Liver (tissue), 8 donors: ENCODE measurements at regions not wholly inside any gene's neighbourhood (a gene's known extent, or its start where the extent isn't known, plus 50 kb on each side); places are given as distances from the start of the nearest gene placed in this dataset.

ENCODE experiments used
- DNase-seq: peaks from one replicate; pipeline ENCODE4 v3.0.0-alpha.2; 2017; ENCODE audit warnings: low spot score
- H3K27ac ChIP-seq, 2 donors: one replicate each; pipeline ENCODE4 v1.7.0; 2013; ENCODE audit warnings: inconsistent platforms in 2 of 2, low read length in 2 of 2, control low read depth in 1 of 2, low read depth in 1 of 2, mild to moderate bottlenecking in 1 of 2
- H3K27me3 ChIP-seq, 4 donors: one replicate each; pipeline versions ENCODE4 v1.6.1 to v1.7.0; 2013; ENCODE audit warnings: low read length in 3 of 4, inconsistent platforms in 1 of 4, mild to moderate bottlenecking in 1 of 4, moderate library complexity in 1 of 4; ENCODE audit not compliant: control insufficient read depth in 4 of 4, insufficient read depth in 4 of 4
- H3K36me3 ChIP-seq, 4 donors: one replicate each; pipeline versions ENCODE4 v1.6.1 to v1.7.0; 2013; ENCODE audit warnings: low read length in 3 of 4, mild to moderate bottlenecking in 3 of 4, low read depth in 1 of 4, moderate library complexity in 1 of 4; ENCODE audit not compliant: control insufficient read depth in 4 of 4, insufficient read depth in 3 of 4
- H3K4me1 ChIP-seq, 4 donors: one replicate each; pipeline versions ENCODE4 v1.6.1 to v1.7.0; 2013; ENCODE audit warnings: low read length in 3 of 4, mild to moderate bottlenecking in 3 of 4, moderate library complexity in 1 of 4; ENCODE audit not compliant: control insufficient read depth in 4 of 4, insufficient read depth in 4 of 4
- H3K4me3 ChIP-seq, 3 donors: one replicate each; pipeline versions ENCODE4 v1.6.1 to v1.7.0; 2013; ENCODE audit warnings: low read length in 3 of 3, control low read depth in 1 of 3, low read depth in 1 of 3, mild to moderate bottlenecking in 1 of 3
- H3K9ac ChIP-seq, 2 donors: one replicate each; pipeline ENCODE4 v1.7.0; 2013; ENCODE audit warnings: low read length in 2 of 2, mild to moderate bottlenecking in 2 of 2, moderate library complexity in 2 of 2, control low read depth in 1 of 2, low read depth in 1 of 2
- H3K9me3 ChIP-seq, 4 donors: one replicate each; pipeline versions ENCODE4 v1.6.1 to v1.7.0; 2013; ENCODE audit warnings: low read length in 3 of 4; ENCODE audit not compliant: control insufficient read depth in 4 of 4
- EGR1 ChIP-seq, 2 donors: IDR thresholded peaks; 2 replicates each; pipeline ENCODE4 v1.6.1; 2016 to 2018; ENCODE audit warnings: antibody characterized with exemption in 2 of 2, low read depth in 2 of 2
- FOXA1 ChIP-seq: IDR thresholded peaks from 2 replicates; pipeline ENCODE4 v1.6.1; 2016; ENCODE audit warnings: antibody characterized with exemption
- FOXA2 ChIP-seq: IDR thresholded peaks from 2 replicates; pipeline ENCODE4 v1.6.1; 2016; ENCODE audit warnings: antibody characterized with exemption
- GABPA ChIP-seq, 2 donors: IDR thresholded peaks in 1 of 2; conservative IDR thresholded peaks in 1 of 2; 2 replicates each; pipeline ENCODE4 v1.6.1; 2016; ENCODE audit warnings: antibody characterized with exemption in 2 of 2, mild to moderate bottlenecking in 1 of 2, moderate library complexity in 1 of 2
- HNF4G ChIP-seq: IDR thresholded peaks from 2 replicates; pipeline ENCODE4 v1.6.1; 2016; ENCODE audit warnings: antibody characterized with exemption
- JUND ChIP-seq, 2 donors: IDR thresholded peaks; 2 replicates each; pipeline ENCODE4 v1.6.1; 2016; ENCODE audit warnings: antibody characterized with exemption in 2 of 2
- NR2F2 ChIP-seq: IDR thresholded peaks from 2 replicates; pipeline ENCODE4 v1.6.1; 2016; ENCODE audit warnings: antibody characterized with exemption
- RAD21 ChIP-seq, 2 donors: IDR thresholded peaks; 2 replicates each; pipeline ENCODE4 v1.6.1; 2016; ENCODE audit warnings: antibody characterized with exemption in 2 of 2, mild to moderate bottlenecking in 2 of 2
- RXRA ChIP-seq, 2 donors: IDR thresholded peaks; 2 replicates each; pipeline ENCODE4 v1.6.1; 2017 to 2018; ENCODE audit warnings: antibody characterized with exemption in 2 of 2, mild to moderate bottlenecking in 1 of 2
- SP1 ChIP-seq: IDR thresholded peaks from 2 replicates; pipeline ENCODE4 v1.6.1; 2018; ENCODE audit warnings: antibody characterized with exemption, mild to moderate bottlenecking
- TAF1 ChIP-seq: conservative IDR thresholded peaks from 2 replicates; pipeline ENCODE4 v1.6.1; 2016; ENCODE audit warnings: antibody characterized with exemption, mild to moderate bottlenecking
- YY1 ChIP-seq: IDR thresholded peaks from 2 replicates; pipeline ENCODE4 v1.6.1; 2016; ENCODE audit warnings: antibody characterized with exemption, mild to moderate bottlenecking
- WGBS: extraction: QIAGEN DNeasy Blood & Tissue Kit; methylation state at CpG from one replicate; pipeline ENCODE4 v1.1.7; 2013; 5-methylcytosine and 5-hydroxymethylcytosine counted together
- TF ChIP-seq, protein P1 (sequence below): IDR thresholded peaks from 2 replicates; pipeline ENCODE4 v1.6.1; 2016; ENCODE audit warnings: antibody characterized with exemption
- TF ChIP-seq, protein P2 (sequence below): fragments of 150-350 bp; IDR thresholded peaks from 2 replicates; pipeline ENCODE4 v1.5.1; 2017; ENCODE audit warnings: improper control_type of control experiment, low read depth, low read length; ENCODE audit not compliant: missing input control
- TF ChIP-seq, protein P3 (sequence below): IDR thresholded peaks from 2 replicates; pipeline ENCODE4 v1.6.1; 2016; ENCODE audit warnings: antibody characterized with exemption
- TF ChIP-seq, protein P4 (sequence below): IDR thresholded peaks from 2 replicates; pipeline ENCODE4 v1.6.1; 2016; ENCODE audit warnings: antibody characterized with exemption
- TF ChIP-seq, protein P5 (sequence below): IDR thresholded peaks from 2 replicates; pipeline ENCODE4 v1.6.1; 2016; ENCODE audit warnings: antibody characterized with exemption, mild to moderate bottlenecking
- donor health status: healthy.
- donor health status: healthy.
- donor health status: healthy.
- donor health status: healthy.
- donor health status: healthy.

DNA sequence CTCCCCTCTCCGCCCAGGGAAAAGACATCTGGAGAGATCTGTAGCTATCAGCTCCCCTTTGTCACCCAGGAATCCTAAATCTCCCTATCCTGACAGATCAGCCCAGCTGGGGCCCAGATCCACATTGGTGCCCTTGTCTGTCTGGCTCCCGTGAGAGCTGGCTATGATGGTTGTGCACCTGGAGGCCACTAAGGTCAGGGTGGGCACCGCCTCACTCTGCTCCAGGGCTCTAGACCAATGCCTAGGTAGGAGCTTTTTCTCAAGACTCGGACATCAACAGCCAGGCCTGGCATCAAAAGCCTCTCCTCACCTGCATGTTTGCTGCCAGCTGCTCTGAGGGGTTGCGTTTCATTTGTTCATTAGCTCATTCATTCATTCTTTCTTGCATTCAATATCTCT is 142.7 kb downstream of the SMAD6 start (continued):
- TF ChIP-seq HNF4G (no peak), RXRA (IDR thresholded peaks at IDR 0.05) (no peak), NR2F2 (no peak), RAD21 (IDR thresholded peaks at IDR 0.05) (no peak), SP1 (no peak), YY1 (no peak)
- TF ChIP-seq, protein P1, sequence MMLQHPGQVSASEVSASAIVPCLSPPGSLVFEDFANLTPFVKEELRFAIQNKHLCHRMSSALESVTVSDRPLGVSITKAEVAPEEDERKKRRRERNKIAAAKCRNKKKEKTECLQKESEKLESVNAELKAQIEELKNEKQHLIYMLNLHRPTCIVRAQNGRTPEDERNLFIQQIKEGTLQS, result no peak
- TF ChIP-seq, protein P2, sequence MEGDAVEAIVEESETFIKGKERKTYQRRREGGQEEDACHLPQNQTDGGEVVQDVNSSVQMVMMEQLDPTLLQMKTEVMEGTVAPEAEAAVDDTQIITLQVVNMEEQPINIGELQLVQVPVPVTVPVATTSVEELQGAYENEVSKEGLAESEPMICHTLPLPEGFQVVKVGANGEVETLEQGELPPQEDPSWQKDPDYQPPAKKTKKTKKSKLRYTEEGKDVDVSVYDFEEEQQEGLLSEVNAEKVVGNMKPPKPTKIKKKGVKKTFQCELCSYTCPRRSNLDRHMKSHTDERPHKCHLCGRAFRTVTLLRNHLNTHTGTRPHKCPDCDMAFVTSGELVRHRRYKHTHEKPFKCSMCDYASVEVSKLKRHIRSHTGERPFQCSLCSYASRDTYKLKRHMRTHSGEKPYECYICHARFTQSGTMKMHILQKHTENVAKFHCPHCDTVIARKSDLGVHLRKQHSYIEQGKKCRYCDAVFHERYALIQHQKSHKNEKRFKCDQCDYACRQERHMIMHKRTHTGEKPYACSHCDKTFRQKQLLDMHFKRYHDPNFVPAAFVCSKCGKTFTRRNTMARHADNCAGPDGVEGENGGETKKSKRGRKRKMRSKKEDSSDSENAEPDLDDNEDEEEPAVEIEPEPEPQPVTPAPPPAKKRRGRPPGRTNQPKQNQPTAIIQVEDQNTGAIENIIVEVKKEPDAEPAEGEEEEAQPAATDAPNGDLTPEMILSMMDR, result no peak

DNA sequence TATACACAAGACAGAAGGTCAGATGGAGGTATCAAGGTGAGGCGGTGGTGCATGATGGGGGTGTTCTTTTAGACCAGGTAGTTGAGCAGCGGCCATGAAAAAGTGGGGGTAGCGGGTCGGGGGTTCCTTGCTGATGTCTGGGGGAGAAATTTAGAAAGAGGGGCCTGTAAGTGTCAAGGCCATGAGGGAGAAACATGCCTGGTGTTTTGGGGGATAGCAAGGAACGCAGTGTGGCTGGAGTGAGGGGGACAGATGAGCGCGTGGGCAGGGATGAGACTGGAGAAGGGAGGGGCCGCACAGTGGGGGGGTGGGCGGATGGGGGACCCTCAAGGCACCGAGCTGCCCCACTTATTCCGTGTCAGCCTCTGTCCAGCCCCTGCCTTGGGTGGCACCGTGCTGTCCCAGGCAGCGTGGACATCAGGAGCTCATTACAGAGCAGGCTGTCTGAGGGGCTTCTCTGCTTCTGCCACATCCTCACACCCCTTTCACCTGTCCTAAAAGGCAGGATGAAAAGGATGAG is 143.3 kb downstream of the SMAD6 start:
- H3K4me3 ChIP-seq, result no peak overlapping the region
- no peak for DNase-seq

More for the DNA sequence above, 143.3 kb downstream of the SMAD6 start:
- Histone ChIP-seq H3K4me1 (peaks cover 0 to 6% (median 4%) of the 10 kb centered on the region in 4 donors), H3K9me3 (no peaks in the 10 kb centered on the region), H3K27ac (no peak overlapping the region), H3K36me3 (no peaks in the 10 kb centered on the region), H3K27me3 (no peaks in the 10 kb centered on the region), H3K9ac (no peak overlapping the region)
- TF ChIP-seq GABPA (IDR thresholded peaks at IDR 0.05 in 1 of 2, conservative IDR thresholded peaks at IDR 0.05 in 1 of 2), result no peak
- no peak for TF ChIP-seq FOXA2
- TF ChIP-seq TAF1, result no peak
- TF ChIP-seq, protein P3, sequence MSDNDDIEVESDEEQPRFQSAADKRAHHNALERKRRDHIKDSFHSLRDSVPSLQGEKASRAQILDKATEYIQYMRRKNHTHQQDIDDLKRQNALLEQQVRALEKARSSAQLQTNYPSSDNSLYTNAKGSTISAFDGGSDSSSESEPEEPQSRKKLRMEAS, result no peak
- no peak for TF ChIP-seq YY1
- TF ChIP-seq, protein P1, result no peak
- TF ChIP-seq JUND (IDR thresholded peaks at IDR 0.05), result no peak
- no peak for TF ChIP-seq SP1
- TF ChIP-seq, protein P4, sequence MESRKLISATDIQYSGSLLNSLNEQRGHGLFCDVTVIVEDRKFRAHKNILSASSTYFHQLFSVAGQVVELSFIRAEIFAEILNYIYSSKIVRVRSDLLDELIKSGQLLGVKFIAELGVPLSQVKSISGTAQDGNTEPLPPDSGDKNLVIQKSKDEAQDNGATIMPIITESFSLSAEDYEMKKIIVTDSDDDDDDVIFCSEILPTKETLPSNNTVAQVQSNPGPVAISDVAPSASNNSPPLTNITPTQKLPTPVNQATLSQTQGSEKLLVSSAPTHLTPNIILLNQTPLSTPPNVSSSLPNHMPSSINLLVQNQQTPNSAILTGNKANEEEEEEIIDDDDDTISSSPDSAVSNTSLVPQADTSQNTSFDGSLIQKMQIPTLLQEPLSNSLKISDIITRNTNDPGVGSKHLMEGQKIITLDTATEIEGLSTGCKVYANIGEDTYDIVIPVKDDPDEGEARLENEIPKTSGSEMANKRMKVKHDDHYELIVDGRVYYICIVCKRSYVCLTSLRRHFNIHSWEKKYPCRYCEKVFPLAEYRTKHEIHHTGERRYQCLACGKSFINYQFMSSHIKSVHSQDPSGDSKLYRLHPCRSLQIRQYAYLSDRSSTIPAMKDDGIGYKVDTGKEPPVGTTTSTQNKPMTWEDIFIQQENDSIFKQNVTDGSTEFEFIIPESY, result no peak
- TF ChIP-seq, protein P2, result no peak
- TF ChIP-seq EGR1 (IDR thresholded peaks at IDR 0.05; ENCODE audit: low read depth in 2 of 2), result no peak
- TF ChIP-seq, protein P5, sequence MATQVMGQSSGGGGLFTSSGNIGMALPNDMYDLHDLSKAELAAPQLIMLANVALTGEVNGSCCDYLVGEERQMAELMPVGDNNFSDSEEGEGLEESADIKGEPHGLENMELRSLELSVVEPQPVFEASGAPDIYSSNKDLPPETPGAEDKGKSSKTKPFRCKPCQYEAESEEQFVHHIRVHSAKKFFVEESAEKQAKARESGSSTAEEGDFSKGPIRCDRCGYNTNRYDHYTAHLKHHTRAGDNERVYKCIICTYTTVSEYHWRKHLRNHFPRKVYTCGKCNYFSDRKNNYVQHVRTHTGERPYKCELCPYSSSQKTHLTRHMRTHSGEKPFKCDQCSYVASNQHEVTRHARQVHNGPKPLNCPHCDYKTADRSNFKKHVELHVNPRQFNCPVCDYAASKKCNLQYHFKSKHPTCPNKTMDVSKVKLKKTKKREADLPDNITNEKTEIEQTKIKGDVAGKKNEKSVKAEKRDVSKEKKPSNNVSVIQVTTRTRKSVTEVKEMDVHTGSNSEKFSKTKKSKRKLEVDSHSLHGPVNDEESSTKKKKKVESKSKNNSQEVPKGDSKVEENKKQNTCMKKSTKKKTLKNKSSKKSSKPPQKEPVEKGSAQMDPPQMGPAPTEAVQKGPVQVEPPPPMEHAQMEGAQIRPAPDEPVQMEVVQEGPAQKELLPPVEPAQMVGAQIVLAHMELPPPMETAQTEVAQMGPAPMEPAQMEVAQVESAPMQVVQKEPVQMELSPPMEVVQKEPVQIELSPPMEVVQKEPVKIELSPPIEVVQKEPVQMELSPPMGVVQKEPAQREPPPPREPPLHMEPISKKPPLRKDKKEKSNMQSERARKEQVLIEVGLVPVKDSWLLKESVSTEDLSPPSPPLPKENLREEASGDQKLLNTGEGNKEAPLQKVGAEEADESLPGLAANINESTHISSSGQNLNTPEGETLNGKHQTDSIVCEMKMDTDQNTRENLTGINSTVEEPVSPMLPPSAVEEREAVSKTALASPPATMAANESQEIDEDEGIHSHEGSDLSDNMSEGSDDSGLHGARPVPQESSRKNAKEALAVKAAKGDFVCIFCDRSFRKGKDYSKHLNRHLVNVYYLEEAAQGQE, result no peak
- TF ChIP-seq RXRA (IDR thresholded peaks at IDR 0.05), result no peak
- TF ChIP-seq FOXA1, result no peak
- TF ChIP-seq HNF4G, result no peak
- TF ChIP-seq RAD21 (IDR thresholded peaks at IDR 0.05), result no peak
- 94% methylated on average over 13 of the region's 13 CpGs for WGBS
